ENCODE measurements at regions not wholly inside any gene's neighbourhood (a gene's known extent, or its start where the extent isn't known, plus 50 kb on each side); places are given as distances from the start of the nearest gene placed in this dataset.

DNA sequence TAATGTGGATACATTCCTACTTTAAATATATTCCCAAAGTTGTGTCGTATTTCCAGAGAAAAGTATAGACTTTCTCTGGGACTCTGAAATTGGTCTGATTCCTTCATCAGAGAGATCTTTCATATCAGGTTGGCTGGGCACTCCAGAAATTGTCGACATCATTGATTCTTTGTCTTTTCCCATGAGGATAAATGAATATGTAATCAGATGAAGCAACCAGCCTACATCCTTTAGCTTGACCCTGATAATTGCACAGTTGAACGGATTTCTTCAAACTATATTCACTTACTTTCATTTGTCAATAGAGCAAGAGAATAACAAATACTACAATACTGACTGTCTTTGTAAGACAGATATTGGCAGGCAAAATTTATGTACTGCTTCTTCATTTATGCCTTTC, 680.2 kb upstream of the LRRTM4 start:
- Histone ChIP-seq H4K20me1 (ENCODE audit: insufficient read depth, low read length) (peaks cover 3% of the 10 kb centered on the region), H3K27ac (ENCODE audit: extremely low read length, insufficient read depth, low read length) (no peak overlapping the region), H2AFZ (ENCODE audit: low read length) (no peak overlapping the region), H3K27me3 (ENCODE audit: control insufficient read depth in 1 of 2, insufficient read depth in 2 of 2, low read length in 2 of 2) (no peaks in the 10 kb centered on the region), H3K4me1 (ENCODE audit: insufficient read depth, low read length) (no peaks in the 10 kb centered on the region), H3K9ac (ENCODE audit: insufficient read depth, low read depth, low read length) (no peak overlapping the region), H3K4me3 (replicated peaks in 1 of 3; ENCODE audit: insufficient read depth in 1 of 3, low read depth in 2 of 3, low read length in 3 of 3) (no peak overlapping the region), H3K4me2 (ENCODE audit: low read depth, low read length) (no peak overlapping the region), H3K36me3 (replicated peaks in 1 of 2; ENCODE audit: control insufficient read depth in 1 of 2, insufficient read depth in 2 of 2, low read length in 2 of 2) (no peaks in the 10 kb centered on the region), H3K9me3 (ENCODE audit: low read length) (no peaks in the 10 kb centered on the region), H3K79me2 (ENCODE audit: insufficient read depth, low read length) (peaks cover 43% of the 10 kb centered on the region)
- in situ Hi-C loops (cut with HindIII; ENCODE audit: extremely low pct_ligation_motif_present, low pct_unique_long_range_greater_than_20kb): no loop called here
- no peak for TF ChIP-seq ZNF496 (CRISPR knock-in tag; IDR thresholded peaks at IDR 0.05; ENCODE audit: insufficient replicate concordance)
- TF ChIP-seq ZNF18 (CRISPR knock-in tag; IDR thresholded peaks at IDR 0.05; ENCODE audit: insufficient replicate concordance): no peak
- CTCF ChIA-PET (ENCODE audit: low intra/inter-chr PET ratio, low total read pairs): no interaction called here
- intact Hi-C loops (cut with micrococcal nuclease; ENCODE audit: unreplicated experiment): no loop called here
- FAIRE-seq: no peak
- no peak for DNase-seq (ENCODE audit: low spot score)
- POLR2A ChIA-PET: no interaction called here
- ATAC-seq: no peak
- 90% methylated on average over 3 of the region's 3 CpGs for WGBS (ENCODE audit: low lambda C conversion rate)
- BruUV-seq (replicated peaks): no TSS peak

DNA sequence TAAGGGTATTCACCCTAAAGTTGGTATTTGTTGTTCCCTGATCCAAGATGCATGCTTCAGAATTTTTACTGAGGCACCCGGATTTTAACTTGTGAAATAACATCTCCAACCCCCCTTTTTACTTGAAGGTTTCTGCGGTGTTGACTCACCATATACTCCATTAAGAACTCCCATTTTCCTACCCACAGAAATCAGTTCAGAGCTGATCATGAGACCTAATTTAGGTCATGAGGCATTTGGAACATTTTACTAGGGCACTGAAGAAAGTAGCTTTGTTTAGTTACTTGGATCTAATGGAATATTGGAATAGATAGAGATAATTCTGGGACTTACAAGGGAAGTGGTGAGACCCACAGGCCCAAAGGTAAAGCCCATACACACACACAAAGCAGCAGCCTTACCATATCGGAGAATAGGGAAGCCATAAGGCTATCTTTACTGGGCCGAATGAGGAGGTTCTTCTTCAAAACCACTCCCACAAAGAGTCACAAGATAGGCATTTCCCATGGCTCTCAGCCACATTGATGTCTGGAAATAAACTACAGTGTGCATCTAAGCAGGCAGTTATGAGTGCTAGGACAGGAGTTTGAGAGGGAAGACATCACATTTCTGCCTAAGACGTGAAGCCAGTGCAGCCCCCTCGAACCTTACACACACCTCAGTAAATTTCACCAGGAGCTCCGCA, 681.0 kb upstream of the LRRTM4 start:
- Histone ChIP-seq H3K4me3 (replicated peaks in 1 of 3; ENCODE audit: insufficient read depth in 1 of 3, low read depth in 2 of 3, low read length in 3 of 3) (no peak overlapping the region), H3K79me2 (ENCODE audit: insufficient read depth, low read length) (peaks cover 50% of the 10 kb centered on the region), H3K27ac (ENCODE audit: extremely low read length, insufficient read depth, low read length) (no peak overlapping the region), H3K9ac (ENCODE audit: insufficient read depth, low read depth, low read length) (no peak overlapping the region), H4K20me1 (ENCODE audit: insufficient read depth, low read length) (peaks cover 3% of the 10 kb centered on the region), H3K27me3 (ENCODE audit: control insufficient read depth in 1 of 2, insufficient read depth in 2 of 2, low read length in 2 of 2) (no peaks in the 10 kb centered on the region), H3K9me3 (ENCODE audit: low read length) (no peaks in the 10 kb centered on the region), H3K36me3 (replicated peaks in 1 of 2; ENCODE audit: control insufficient read depth in 1 of 2, insufficient read depth in 2 of 2, low read length in 2 of 2) (no peaks in the 10 kb centered on the region), H2AFZ (ENCODE audit: low read length) (no peak overlapping the region), H3K4me2 (ENCODE audit: low read depth, low read length) (no peak overlapping the region), H3K4me1 (ENCODE audit: insufficient read depth, low read length) (no peaks in the 10 kb centered on the region)
- ATAC-seq (no peak), FAIRE-seq (no peak), DNase-seq (ENCODE audit: low spot score) (no peak)
- POLR2A ChIA-PET: no interaction called here
- WGBS (ENCODE audit: low lambda C conversion rate): 94% methylated on average over 6 of the region's 7 CpGs
- intact Hi-C loops (cut with micrococcal nuclease; ENCODE audit: unreplicated experiment) (no loop called here), in situ Hi-C loops (cut with HindIII; ENCODE audit: extremely low pct_ligation_motif_present, low pct_unique_long_range_greater_than_20kb) (no loop called here)
- CTCF ChIA-PET (ENCODE audit: low intra/inter-chr PET ratio, low total read pairs): no interaction called here
- BruUV-seq (replicated peaks): no TSS peak
- TF ChIP-seq, protein P1, sequence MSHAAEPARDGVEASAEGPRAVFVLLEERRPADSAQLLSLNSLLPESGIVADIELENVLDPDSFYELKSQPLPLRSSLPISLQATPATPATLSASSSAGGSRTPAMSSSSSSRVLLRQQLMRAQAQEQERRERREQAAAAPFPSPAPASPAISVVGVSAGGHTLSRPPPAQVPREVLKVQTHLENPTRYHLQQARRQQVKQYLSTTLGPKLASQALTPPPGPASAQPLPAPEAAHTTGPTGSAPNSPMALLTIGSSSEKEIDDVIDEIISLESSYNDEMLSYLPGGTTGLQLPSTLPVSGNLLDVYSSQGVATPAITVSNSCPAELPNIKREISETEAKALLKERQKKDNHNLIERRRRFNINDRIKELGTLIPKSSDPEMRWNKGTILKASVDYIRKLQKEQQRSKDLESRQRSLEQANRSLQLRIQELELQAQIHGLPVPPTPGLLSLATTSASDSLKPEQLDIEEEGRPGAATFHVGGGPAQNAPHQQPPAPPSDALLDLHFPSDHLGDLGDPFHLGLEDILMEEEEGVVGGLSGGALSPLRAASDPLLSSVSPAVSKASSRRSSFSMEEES (CRISPR knock-in tag; IDR thresholded peaks at IDR 0.05): no peak
- TF ChIP-seq, protein P2, sequence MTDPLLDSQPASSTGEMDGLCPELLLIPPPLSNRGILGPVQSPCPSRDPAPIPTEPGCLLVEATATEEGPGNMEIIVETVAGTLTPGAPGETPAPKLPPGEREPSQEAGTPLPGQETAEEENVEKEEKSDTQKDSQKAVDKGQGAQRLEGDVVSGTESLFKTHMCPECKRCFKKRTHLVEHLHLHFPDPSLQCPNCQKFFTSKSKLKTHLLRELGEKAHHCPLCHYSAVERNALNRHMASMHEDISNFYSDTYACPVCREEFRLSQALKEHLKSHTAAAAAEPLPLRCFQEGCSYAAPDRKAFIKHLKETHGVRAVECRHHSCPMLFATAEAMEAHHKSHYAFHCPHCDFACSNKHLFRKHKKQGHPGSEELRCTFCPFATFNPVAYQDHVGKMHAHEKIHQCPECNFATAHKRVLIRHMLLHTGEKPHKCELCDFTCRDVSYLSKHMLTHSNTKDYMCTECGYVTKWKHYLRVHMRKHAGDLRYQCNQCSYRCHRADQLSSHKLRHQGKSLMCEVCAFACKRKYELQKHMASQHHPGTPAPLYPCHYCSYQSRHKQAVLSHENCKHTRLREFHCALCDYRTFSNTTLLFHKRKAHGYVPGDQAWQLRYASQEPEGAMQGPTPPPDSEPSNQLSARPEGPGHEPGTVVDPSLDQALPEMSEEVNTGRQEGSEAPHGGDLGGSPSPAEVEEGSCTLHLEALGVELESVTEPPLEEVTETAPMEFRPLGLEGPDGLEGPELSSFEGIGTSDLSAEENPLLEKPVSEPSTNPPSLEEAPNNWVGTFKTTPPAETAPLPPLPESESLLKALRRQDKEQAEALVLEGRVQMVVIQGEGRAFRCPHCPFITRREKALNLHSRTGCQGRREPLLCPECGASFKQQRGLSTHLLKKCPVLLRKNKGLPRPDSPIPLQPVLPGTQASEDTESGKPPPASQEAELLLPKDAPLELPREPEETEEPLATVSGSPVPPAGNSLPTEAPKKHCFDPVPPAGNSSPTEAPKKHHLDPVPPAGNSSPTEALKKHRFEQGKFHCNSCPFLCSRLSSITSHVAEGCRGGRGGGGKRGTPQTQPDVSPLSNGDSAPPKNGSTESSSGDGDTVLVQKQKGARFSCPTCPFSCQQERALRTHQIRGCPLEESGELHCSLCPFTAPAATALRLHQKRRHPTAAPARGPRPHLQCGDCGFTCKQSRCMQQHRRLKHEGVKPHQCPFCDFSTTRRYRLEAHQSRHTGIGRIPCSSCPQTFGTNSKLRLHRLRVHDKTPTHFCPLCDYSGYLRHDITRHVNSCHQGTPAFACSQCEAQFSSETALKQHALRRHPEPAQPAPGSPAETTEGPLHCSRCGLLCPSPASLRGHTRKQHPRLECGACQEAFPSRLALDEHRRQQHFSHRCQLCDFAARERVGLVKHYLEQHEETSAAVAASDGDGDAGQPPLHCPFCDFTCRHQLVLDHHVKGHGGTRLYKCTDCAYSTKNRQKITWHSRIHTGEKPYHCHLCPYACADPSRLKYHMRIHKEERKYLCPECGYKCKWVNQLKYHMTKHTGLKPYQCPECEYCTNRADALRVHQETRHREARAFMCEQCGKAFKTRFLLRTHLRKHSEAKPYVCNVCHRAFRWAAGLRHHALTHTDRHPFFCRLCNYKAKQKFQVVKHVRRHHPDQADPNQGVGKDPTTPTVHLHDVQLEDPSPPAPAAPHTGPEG (CRISPR knock-in tag; IDR thresholded peaks at IDR 0.05): no peak
- no peak for TF ChIP-seq RFXANK (CRISPR knock-in tag; IDR thresholded peaks at IDR 0.05)
- no peak for TF ChIP-seq RFX3 (CRISPR knock-in tag; IDR thresholded peaks at IDR 0.05)
- TF ChIP-seq GABPA (IDR thresholded peaks at IDR 0.05; ENCODE audit: low read depth, low read length): no peak
- no peak for TF ChIP-seq GABPA (CRISPR knock-in tag; IDR thresholded peaks at IDR 0.05; ENCODE audit: low read depth)

All from HepG2 (cell line).